AG04449 (cell line): ENCODE measurements at regions not wholly inside any gene's neighbourhood (a gene's known extent, or its start where the extent isn't known, plus 50 kb on each side); places are given as distances from the start of the nearest gene placed in this dataset.

Source experiments
- CTCF ChIA-PET: fragments of 350-600 bp; formaldehyde crosslinking; extraction: SDS; loops from one replicate; lab custom pipeline; 2021; ENCODE audit warnings: antibody characterized with exemption; lab: Yijun Ruan, JAX
- POLR2A ChIA-PET: fragments of 400-600, 350-600 bp; formaldehyde crosslinking; extraction: SDS; loops from one replicate; lab custom pipeline; 2020; ENCODE audit warnings: antibody characterized with exemption, inconsistent platforms; lab: Yijun Ruan, JAX
- DNase-seq: peaks from one replicate; pipeline ENCODE4 v3.0.0-alpha.2; 2010; ENCODE audit warnings: low read depth, low spot score
- H3K4me3 ChIP-seq: 2 replicates; pipeline ENCODE4 v1.5.1; 2011; ENCODE audit warnings: low read depth, mild to moderate bottlenecking, control low read depth, low read length
- TF ChIP-seq, protein P1 (sequence below): IDR thresholded peaks from one replicate; pipeline ENCODE4 v1.5.1; 2011; ENCODE audit warnings: mild to moderate bottlenecking, moderate library complexity, low read length, control low read depth, inconsistent platforms; ENCODE audit not compliant: insufficient read depth; ENCODE audit errors: missing control alignments

DNA sequence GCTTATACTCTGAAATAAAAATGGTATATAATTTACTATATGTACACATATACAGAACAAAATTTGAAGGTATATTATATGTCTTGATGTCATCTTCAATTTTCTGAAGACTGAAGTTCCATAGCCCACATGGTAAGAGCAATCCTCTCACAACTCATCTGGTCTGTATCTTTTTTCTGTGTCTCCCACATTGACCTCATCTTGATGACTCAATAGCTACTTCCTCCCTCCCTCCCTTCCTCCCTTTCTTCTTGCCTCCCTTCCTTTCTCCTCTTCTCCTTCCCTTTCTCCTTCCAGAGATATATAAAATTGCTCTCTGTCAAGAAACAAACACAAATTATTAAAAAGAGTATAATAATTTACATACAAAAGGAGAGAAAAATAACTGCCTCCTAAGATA lies 268.5 kb downstream of the SQOR start:
- ChIA-PET CTCF (no interaction called here), POLR2A (no interaction called here)
- H3K4me3 ChIP-seq, result no peak overlapping the region
- TF ChIP-seq, protein P1, sequence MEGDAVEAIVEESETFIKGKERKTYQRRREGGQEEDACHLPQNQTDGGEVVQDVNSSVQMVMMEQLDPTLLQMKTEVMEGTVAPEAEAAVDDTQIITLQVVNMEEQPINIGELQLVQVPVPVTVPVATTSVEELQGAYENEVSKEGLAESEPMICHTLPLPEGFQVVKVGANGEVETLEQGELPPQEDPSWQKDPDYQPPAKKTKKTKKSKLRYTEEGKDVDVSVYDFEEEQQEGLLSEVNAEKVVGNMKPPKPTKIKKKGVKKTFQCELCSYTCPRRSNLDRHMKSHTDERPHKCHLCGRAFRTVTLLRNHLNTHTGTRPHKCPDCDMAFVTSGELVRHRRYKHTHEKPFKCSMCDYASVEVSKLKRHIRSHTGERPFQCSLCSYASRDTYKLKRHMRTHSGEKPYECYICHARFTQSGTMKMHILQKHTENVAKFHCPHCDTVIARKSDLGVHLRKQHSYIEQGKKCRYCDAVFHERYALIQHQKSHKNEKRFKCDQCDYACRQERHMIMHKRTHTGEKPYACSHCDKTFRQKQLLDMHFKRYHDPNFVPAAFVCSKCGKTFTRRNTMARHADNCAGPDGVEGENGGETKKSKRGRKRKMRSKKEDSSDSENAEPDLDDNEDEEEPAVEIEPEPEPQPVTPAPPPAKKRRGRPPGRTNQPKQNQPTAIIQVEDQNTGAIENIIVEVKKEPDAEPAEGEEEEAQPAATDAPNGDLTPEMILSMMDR, result no peak
- no peak for DNase-seq

DNA sequence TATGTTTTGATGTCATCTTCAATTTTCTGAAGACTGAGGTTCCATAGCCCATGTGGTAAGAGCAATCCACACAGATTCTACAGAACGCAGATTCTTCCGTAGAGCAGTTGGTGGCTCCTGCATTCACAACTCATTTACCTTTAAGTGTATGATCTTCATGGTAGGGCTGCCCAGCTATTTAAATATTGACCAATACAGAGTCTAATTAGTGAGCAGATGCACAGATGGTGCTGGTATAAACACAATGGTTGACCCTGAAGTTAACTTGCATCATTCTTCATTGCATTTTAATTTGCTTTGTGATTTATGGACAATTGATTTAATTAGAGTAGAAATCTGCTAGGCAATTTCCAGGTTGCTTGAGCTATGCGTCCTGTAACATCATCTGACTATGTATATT lies 269.2 kb downstream of the SQOR start:
- POLR2A ChIA-PET, result no interaction called here
- CTCF ChIA-PET, result no interaction called here
- no peak overlapping the region for H3K4me3 ChIP-seq
- DNase-seq, result no peak
- TF ChIP-seq, protein P1, result no peak

DNA sequence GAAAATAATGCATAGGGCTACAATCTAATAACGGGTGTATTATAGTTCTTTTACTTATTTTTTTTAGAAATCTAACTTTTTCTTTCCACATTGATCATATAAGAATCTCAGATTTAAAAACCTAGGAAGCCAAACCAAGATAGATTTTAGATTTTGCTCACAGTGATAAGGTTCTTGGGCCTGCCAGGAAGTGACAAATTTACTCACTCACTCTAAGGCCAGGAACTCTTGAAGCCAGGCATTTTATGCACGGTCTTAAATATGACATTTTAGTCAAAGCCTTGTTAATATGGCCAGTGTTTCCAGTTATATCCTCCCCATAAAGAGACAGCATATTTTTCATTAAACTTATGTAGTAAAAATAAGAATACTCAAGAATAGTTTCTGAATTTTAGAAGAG lies 271.4 kb downstream of the SQOR start:
- no peak overlapping the region for H3K4me3 ChIP-seq
- ChIA-PET POLR2A (no interaction called here), CTCF (no interaction called here)
- TF ChIP-seq, protein P1, result no peak
- no peak for DNase-seq

DNA sequence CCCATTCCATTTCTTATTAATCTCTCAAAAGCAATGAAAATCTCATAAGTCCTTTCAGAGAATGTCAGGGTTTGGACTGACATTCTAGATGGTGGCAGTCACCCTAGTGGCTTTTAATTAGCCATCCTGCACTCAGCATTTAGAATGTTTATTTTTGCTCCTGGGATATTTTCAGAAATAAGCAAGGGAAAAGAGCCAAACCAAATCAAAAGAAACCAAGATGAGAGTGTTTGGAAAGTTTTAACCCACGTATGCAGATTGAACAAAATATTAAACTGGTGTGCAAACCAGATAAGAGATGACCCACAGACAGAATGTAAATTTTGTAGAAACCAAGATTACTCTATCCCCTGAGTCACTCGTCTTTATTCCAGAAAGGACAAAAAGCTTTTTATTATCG lies 275.8 kb downstream of the SQOR start:
- DNase-seq, result no peak
- CTCF ChIA-PET, result no interaction called here
- TF ChIP-seq, protein P1, result no peak
- no peak overlapping the region for H3K4me3 ChIP-seq
- POLR2A ChIA-PET, result interaction anchor here (0.6 kb wide), 1 partner anchor 44 kb away, joined by 3 read pairs; no protein-coding TSS in a partner anchor

DNA sequence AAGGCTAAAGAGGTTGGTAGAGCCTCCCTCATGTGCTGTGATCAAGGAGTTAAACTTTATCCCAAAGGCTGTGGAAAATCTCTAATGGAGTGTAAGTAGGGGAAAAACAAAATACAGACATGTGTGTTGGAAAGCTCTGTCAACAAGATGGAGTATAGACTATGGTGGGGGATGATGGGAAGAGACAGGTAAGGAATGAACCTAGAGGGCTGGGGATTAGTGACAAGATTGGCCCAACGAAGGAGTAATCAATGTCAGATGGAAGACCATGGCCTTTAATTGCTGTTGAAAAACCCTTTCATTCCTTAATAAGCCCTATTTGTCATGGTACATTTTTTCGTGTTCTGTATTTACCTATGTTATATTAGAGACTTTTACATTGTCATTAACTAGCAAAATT lies 278.6 kb downstream of the SQOR start:
- ChIA-PET POLR2A (no interaction called here), CTCF (no interaction called here)
- TF ChIP-seq, protein P1, result no peak
- H3K4me3 ChIP-seq, result no peak overlapping the region
- no peak for DNase-seq

DNA sequence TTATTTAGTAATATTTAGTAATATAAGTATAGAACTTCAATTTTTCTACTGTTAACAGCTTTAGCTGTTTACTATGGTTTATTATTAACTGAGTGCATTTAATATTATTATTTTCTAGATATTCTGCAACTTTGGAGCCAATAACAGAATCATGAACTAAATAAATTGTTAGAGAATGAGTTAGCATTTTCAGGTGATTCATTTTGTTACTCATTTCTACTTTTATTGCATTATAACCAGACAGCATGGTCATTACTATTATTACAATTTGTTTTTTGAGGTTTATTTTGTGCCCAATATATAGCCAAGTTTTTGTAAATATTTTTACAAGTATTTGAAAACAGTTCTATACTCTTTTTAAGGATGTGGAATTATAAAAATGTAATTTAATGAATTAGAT lies 279.6 kb downstream of the SQOR start:
- CTCF ChIA-PET, result no interaction called here
- H3K4me3 ChIP-seq, result no peak overlapping the region
- no peak for DNase-seq
- POLR2A ChIA-PET, result no interaction called here
- TF ChIP-seq, protein P1, result no peak

DNA sequence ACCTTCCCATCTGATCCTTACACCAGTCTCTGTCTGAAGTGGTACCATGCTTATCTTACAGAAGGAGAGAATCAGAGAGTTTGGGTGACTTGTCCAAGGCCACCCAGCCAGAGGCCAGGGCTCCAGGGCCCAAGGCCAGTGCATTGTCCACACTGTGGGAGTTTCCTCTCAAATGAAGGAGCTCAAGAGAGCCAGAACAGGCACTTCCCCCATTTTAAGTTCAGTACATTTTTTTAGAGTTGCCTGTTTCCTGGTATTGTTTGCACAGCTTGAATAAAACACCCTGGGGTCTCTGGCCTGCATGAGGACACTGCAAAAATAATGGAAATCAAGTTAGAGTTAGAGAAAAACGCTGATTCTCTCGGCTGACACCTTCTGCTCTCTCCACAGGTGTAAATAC lies 284.0 kb downstream of the SQOR start:
- ChIA-PET CTCF (interaction anchor here (0.8 kb wide), 1 partner anchor 801 kb away, joined by 3 read pairs; no protein-coding TSS in a partner anchor), POLR2A (no interaction called here)
- no peak for DNase-seq
- no peak overlapping the region for H3K4me3 ChIP-seq
- TF ChIP-seq, protein P1, result no peak
